ENCODE measurements at regions not wholly inside any gene's neighbourhood (a gene's known extent, or its start where the extent isn't known, plus 50 kb on each side); places are given as distances from the start of the nearest gene placed in this dataset.
"Not testable (repeated sequence)": the region's sequence is repeated elsewhere in the genome, so short reads cannot be mapped to it uniquely, and the experiment has no call there.

- no peak for DNase-seq (ENCODE audit: extremely low read depth in 1 of 2, low read depth in 1 of 2)
Observed at GRCh38 chr6:3529721-3530120, 72.9 kb upstream of the SLC22A23 start.

- DNase-seq (ENCODE audit: extremely low read depth in 1 of 2, low read depth in 1 of 2), result no peak
Observed at GRCh38 chr6:3529232-3529631, 72.4 kb upstream of the SLC22A23 start.

- not testable (repeated sequence) for DNase-seq (ENCODE audit: extremely low read depth in 1 of 2, low read depth in 1 of 2)
Observed at GRCh38 chr6:3528081-3528671, 71.3 kb upstream of the SLC22A23 start.

- no peak for DNase-seq (ENCODE audit: extremely low read depth in 1 of 2, low read depth in 1 of 2)
Observed at GRCh38 chr6:3527651-3527977, 70.8 kb upstream of the SLC22A23 start.

GRCh38 chr6:3526962-3527650, 70.3 kb upstream of the SLC22A23 start:
- DNase-seq (ENCODE audit: extremely low read depth in 1 of 2, low read depth in 1 of 2), result no peak

- DNase-seq (ENCODE audit: extremely low read depth in 1 of 2, low read depth in 1 of 2), result no peak
Observed at GRCh38 chr6:3525915-3526314, 69.1 kb upstream of the SLC22A23 start.

GRCh38 chr6:3524456-3524855, 67.6 kb upstream of the SLC22A23 start:
- no peak for DNase-seq (ENCODE audit: extremely low read depth in 1 of 2, low read depth in 1 of 2)

GRCh38 chr6:3523966-3524365, 67.1 kb upstream of the SLC22A23 start:
- no peak for DNase-seq (ENCODE audit: extremely low read depth in 1 of 2, low read depth in 1 of 2)

GRCh38 chr6:3523271-3523670, 66.4 kb upstream of the SLC22A23 start:
- no peak for DNase-seq (ENCODE audit: extremely low read depth in 1 of 2, low read depth in 1 of 2)

- no peak for DNase-seq (ENCODE audit: extremely low read depth in 1 of 2, low read depth in 1 of 2)
Observed at GRCh38 chr6:3522561-3523260, 65.9 kb upstream of the SLC22A23 start.

GRCh38 chr6:3520281-3521230, 63.7 kb upstream of the SLC22A23 start:
- no peak for DNase-seq (ENCODE audit: extremely low read depth in 1 of 2, low read depth in 1 of 2)

- DNase-seq (ENCODE audit: extremely low read depth in 1 of 2, low read depth in 1 of 2), result no peak
Observed at GRCh38 chr6:3518356-3519190, 61.7 kb upstream of the SLC22A23 start.

- no peak for DNase-seq (ENCODE audit: extremely low read depth in 1 of 2, low read depth in 1 of 2)
Observed at GRCh38 chr6:3517350-3517749, 60.5 kb upstream of the SLC22A23 start.

- DNase-seq (ENCODE audit: extremely low read depth in 1 of 2, low read depth in 1 of 2), result no peak
Observed at GRCh38 chr6:3516092-3516491, 59.2 kb upstream of the SLC22A23 start.

GRCh38 chr6:3515669-3516068, 58.8 kb upstream of the SLC22A23 start:
- DNase-seq (ENCODE audit: extremely low read depth in 1 of 2, low read depth in 1 of 2), result no peak

GRCh38 chr6:3513416-3513815, 56.6 kb upstream of the SLC22A23 start:
- DNase-seq (ENCODE audit: extremely low read depth in 1 of 2, low read depth in 1 of 2), result no peak

- no peak for DNase-seq (ENCODE audit: extremely low read depth in 1 of 2, low read depth in 1 of 2)
Observed at GRCh38 chr6:3512832-3513231, 56.0 kb upstream of the SLC22A23 start.

- no peak for DNase-seq (ENCODE audit: extremely low read depth in 1 of 2, low read depth in 1 of 2)
Observed at GRCh38 chr6:3510617-3511016, 53.8 kb upstream of the SLC22A23 start.

GRCh38 chr6:3510178-3510577, 53.3 kb upstream of the SLC22A23 start:
- DNase-seq (ENCODE audit: extremely low read depth in 1 of 2, low read depth in 1 of 2), result no peak

GRCh38 chr6:3509336-3509735, 52.5 kb upstream of the SLC22A23 start:
- DNase-seq (ENCODE audit: extremely low read depth in 1 of 2, low read depth in 1 of 2), result no peak

Data from stimulated activated CD8-positive, alpha-beta memory T cell treated with anti-CD3 and anti-CD28 coated beads, Interleukin-7, amount 100 ng/mL, for 48 hours (primary cell).